Globus pallidus (tissue), 1 donor: ENCODE measurements at regions not wholly inside any gene's neighbourhood (a gene's known extent, or its start where the extent isn't known, plus 50 kb on each side); places are given as distances from the start of the nearest gene placed in this dataset.
A peak's percentile ranks its signal among the peaks of the same experiment; 100 is the strongest.

Source experiments
- DNase-seq: peaks from one replicate; pipeline ENCODE4 v3.0.0-alpha.2; 2015; ENCODE audit warnings: low spot score

DNA sequence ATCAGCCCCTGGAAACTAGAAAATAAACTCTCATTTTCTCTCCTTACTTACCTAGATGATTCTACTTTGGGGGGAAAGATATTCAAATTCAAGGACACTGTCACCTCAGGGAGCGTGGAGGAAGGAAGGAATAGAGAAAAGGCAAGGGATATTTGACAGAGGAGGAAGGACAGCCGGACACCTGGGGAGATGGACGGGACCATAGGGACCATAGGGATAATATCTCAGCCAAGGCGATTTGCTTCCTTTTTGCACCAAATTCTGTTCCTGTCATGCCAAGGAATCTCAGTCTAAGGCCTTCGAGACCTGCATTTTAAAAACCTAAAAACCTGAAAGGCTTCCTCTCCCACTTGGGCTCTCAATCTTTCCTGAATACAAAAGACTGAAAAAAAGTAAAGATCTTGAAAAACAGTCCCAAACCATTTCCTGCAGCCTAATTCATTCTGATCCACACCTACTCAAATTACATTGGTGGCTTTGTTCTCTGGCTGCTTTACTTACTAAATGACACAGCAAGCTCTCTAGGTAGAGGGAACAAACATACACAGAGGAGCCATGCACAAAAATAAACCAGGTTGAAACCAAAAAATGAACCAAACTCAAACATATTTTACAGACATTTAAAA, 73.9 kb upstream of the SLC24A5 start:
- DNase-seq: no peak

DNA sequence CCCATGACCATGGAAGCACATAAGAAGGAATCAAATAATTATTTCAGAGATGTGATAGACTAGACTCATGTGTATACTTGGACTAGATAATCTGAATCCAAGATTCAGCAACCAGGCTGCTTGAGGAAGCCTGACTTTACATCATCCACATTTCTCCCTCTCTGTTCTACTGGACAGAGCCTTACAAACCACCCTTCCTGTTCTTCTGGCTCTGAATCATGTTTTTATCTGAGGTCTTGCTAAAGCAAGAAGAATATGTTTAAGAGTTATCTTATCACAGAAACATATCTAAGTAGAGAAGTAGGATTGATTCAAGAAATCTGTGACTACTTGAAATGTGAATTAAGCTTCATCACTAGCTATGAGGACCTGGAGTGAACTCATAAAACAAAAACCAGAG, 71.1 kb upstream of the SLC24A5 start:
- no peak for DNase-seq

DNA sequence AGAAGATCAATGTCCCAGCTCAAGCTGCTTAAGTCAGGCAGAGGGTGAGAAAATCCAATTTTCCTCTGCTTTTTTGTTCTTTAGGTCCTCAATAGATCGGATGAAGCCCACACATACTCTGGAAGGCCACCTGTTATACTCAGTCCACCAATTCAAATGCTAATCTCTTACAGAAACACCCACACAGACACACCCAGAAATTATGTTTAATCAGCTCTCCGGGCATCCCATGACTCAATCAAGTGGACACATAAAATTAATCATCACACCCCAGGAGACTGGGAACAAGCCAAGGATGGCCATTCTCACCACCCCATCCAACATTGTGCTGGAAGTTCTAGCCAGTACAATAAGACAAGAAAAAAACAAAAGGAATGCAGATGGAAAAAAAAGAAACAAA, 67.8 kb upstream of the SLC24A5 start:
- DNase-seq: no peak

DNA sequence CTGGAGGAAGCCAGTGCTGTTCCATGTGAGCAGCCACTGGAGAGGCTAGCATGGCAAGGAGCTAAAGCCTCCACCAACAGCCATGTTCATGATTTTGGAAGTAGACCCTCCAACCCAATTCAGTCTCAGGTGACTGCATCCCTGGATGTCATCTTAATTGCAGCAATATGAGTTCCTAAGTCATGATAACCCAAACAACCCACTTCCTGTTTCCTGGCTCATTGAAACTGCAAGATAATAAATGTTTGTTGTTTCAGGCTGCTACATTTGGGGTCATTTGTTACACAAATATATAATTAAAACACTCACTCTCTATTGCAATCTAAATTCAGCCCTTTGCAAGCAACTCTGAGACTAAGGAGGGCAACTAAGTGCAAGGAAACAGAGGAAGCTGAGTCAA, 62.4 kb upstream of the SLC24A5 start:
- no peak for DNase-seq

DNA sequence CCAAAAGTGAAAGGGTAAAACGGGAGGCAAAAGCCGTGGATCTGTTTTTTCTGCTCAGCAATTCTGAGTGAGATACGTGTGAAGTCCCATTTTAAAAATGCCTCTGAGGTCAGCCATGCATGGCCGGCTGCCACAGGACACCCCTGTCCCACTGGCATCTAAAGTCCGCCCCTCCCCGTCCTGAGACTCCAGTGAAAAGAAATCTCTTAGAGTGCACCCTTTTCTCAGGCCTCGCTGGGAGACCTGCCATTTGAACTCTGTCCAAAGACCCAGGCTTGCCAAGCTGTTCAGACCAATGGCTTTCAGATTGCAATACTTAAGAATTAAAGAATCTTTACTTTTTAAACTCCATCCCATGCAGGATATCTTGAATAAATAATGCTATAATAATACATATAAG, 61.0 kb upstream of the SLC24A5 start:
- DNase-seq: peak; percentile 54

DNA sequence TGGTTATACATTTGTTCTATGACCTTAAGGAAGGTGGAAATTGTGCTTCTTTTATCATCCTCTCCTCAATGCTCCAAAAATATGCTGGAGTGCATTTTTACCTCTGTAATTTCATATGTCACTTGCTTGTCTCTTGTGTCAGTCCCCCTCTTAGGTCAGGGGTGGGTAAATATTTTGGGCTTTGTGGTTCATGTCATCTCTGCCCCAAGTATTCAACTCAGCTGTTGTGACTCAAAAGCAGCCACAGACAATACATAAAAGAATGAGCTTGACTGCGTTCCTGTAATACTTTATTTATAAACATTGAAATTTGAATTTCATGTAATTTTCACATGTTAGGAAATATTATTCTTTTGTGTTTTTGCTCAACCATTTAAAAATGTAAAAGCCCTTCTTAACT, 60.4 kb upstream of the SLC24A5 start:
- DNase-seq: no peak

DNA sequence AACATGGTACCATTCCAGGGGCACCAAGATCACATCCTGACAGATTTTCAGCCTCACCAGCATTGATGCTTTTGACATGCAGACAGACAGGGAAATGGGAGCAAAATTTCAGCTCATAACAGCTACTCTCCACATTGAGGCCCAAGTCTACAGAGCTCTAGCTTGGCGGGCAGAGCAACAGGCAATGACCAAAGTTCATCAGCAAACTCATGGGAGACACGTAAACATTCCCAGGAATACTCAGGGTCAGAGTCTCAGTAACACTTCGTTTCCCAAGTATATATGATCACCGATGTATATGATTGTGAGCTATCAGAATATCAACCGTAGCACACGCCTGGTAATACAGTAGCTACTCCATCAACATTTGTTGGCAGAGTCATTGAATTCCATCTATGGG, 59.2 kb upstream of the SLC24A5 start:
- DNase-seq: no peak

DNA sequence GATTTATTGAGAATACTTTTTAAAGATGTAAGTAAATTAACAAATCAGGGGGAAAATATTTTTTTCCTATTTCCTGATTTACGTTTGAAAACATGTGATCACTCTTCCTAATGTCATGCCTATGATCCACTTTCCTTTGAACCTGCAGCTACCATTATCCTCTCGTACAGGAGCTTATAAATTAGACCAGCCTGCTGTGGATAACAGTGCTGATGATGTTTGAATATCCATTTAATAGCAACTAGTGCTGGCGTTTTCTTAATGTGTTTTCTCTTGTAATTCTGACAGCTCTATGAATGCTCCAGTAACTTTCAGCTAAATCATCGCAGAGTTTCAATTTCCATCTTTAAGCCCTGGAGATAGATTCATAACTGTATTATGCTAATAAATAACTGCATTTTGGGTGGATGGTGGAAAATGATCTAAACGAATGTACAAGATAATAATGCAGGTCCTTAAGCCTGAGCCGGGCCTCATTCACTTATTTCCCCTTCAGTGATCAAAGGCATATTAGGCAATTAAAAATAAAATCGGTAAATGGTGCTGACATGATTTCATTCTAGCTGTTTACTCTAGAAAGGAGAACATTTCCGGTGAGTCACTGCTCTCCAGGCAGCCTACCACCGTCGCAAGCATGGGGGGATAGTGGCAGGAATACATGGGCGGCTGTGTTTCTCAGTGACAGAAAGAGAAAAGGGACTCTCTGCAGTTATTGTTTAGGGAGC, 58.5 kb upstream of the SLC24A5 start:
- DNase-seq: no peak

DNA sequence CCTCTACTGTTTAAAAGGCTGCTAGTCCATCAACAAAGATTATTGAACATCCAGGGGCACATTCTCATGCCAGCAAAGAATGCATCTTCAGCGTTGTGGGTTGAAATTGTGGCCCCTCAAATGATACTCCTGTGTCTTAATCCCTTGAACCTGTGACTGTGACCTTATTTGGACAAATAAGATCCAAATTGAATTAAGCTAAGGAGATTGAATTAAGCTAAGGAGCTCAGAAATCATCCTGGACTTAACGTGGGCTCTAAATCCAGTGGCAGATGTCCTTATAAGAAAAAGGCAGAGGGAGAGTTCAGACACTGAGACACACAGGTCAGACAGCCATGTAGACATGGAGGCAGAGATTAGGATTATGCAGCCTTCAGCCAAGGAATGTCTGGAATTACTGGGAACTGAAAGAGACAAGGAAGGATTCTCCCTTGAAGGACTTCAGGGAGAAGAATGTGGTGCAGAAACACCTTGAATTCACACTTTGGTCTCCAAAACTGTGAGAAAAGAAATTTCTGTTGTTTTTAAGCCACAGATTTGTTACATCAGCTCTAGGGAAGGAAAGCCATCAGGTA, 57.3 kb upstream of the SLC24A5 start:
- no peak for DNase-seq

DNA sequence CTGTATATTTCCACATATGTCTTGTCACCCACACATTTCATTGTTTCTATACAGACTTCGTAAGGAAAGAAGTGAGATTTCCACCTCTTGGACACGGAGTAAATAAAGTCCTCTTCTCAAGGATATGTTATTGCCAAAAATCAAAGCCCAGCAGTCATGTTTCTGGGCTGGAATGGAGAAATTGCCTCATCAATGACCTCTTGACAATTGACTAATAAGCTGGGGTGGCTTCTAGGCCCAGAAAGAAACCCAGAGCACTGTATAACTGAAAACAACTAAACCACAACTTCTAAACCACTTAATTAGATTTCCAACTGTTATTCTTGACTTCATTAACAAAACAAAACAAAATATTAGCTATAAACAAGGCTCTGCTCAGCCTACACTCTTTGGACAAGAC, 56.4 kb upstream of the SLC24A5 start:
- DNase-seq: no peak

DNA sequence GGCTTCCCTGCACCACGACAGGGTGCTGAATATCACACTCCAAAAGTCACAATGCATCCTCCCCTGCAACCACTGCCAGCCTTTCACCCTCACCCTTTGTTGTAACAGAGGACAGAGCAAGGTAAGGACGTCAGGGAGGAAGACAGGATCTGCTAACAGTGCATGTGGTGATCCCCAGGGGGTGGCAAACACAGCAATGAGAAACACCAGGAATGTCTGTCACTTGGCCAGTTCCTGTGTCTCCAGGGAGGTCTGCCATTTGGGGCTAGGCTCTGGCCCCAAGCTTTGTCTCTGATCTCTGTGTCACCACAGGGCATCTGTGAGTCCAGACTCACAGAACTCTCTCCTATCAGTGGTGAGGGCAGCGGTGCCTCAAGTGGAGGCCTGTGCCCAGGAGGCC, 54.3 kb upstream of the SLC24A5 start:
- no peak for DNase-seq
